Hepatocyte (in vitro differentiated cells): ENCODE measurements at regions not wholly inside any gene's neighbourhood (a gene's known extent, or its start where the extent isn't known, plus 50 kb on each side); places are given as distances from the start of the nearest gene placed in this dataset.

Source experiments
- EZH2 ChIP-seq: fragments of 200-600 bp; sonication (generic); IDR thresholded peaks from 2 replicates; pipeline ENCODE4 v1.6.1; 2016; ENCODE audit warnings: antibody characterized with exemption, mild to moderate bottlenecking, borderline replicate concordance
- TF ChIP-seq, protein P1 (sequence below): fragments of 200-600 bp; sonication (generic); IDR thresholded peaks from 2 replicates; pipeline ENCODE4 v1.5.1; 2016; ENCODE audit warnings: antibody characterized with exemption, mild to moderate bottlenecking; ENCODE audit not compliant: poor library complexity

DNA sequence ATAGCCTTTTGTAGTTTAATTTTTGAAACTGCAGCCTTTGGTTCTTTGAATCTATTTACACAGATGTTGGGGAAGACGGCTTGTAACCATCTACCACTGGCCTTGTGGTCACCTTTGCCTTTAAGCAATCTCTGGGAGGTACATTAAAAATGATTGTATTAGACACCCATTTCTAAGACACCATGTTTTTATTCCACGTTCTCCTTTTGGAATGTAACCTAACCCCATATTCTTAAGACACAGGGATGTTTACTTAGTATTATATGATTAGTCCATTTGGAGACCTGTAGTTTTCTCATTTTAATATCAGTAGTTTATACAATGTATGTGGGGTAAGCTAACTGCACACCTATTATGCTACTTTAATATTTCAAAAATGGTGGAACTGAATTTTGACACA lies 175.1 kb upstream of the PLSCR5 start:
- TF ChIP-seq, protein P1, sequence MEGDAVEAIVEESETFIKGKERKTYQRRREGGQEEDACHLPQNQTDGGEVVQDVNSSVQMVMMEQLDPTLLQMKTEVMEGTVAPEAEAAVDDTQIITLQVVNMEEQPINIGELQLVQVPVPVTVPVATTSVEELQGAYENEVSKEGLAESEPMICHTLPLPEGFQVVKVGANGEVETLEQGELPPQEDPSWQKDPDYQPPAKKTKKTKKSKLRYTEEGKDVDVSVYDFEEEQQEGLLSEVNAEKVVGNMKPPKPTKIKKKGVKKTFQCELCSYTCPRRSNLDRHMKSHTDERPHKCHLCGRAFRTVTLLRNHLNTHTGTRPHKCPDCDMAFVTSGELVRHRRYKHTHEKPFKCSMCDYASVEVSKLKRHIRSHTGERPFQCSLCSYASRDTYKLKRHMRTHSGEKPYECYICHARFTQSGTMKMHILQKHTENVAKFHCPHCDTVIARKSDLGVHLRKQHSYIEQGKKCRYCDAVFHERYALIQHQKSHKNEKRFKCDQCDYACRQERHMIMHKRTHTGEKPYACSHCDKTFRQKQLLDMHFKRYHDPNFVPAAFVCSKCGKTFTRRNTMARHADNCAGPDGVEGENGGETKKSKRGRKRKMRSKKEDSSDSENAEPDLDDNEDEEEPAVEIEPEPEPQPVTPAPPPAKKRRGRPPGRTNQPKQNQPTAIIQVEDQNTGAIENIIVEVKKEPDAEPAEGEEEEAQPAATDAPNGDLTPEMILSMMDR = no peak
- TF ChIP-seq EZH2 = no peak
